HCT116 (cell line): ENCODE measurements at regions not wholly inside any gene's neighbourhood (a gene's known extent, or its start where the extent isn't known, plus 50 kb on each side); places are given as distances from the start of the nearest gene placed in this dataset.

Source experiments
- ATAC-seq: fragments of 200-7000 bp; cut with Tn5 transposase; 2 replicates; pipeline ENCODE4 v1.9.1; 2020; ENCODE audit warnings: mild to moderate bottlenecking, moderate library complexity
- BruUV-seq: library from RNA; stranded (reverse); fragments of 400-500 nt; replicated peaks from 2 replicates; lab custom pipeline; 2021; lab: Mats Ljungman, UMichigan
- CTCF ChIA-PET: fragments of 300-600 bp; sonication (Branson Sonifier 250); formaldehyde crosslinking; loops from one replicate; lab custom pipeline; 2021; ENCODE audit warnings: antibody characterized with exemption; lab: Charles Lee
- POLR2A ChIA-PET: fragments of 300-600, 350-600 bp; sonication (Branson Sonifier 250); formaldehyde crosslinking; loops from one replicate; lab custom pipeline; 2021; ENCODE audit warnings: antibody characterized with exemption; lab: Charles Lee
- RAD21 ChIA-PET, 2 experiments: fragments of 300-600 bp; sonication (Branson Sonifier 250); formaldehyde crosslinking; loops; one replicate each; lab custom pipeline; 2023; ENCODE audit warnings: low total read pairs in 2 of 2; ENCODE audit not compliant: uncharacterized antibody in 2 of 2, unreplicated experiment in 2 of 2, low non-redundant PET in 1 of 2; lab: Charles Lee
- DNase-seq: peaks from one replicate; pipeline ENCODE4 v3.0.0-alpha.2; 2010; ENCODE audit warnings: low read depth, low spot score
- H2AFZ ChIP-seq: fragments of 200-600 bp; shearing (Covaris generic), sonication (generic); 2 replicates; pipeline ENCODE4 v1.6.1; 2017; ENCODE audit warnings: low read depth, mixed run types, mixed read lengths, antibody characterized with exemption, low read length; ENCODE audit not compliant: poor library complexity, severe bottlenecking
- H3K27ac ChIP-seq: 2 replicates; pipeline ENCODE4 v1.5.1; 2012; ENCODE audit warnings: low read depth, low read length
- H3K27me3 ChIP-seq: fragments of 200-600 bp; sonication (generic); 2 replicates; pipeline ENCODE4 v1.6.1; 2016; ENCODE audit warnings: mixed run types, low read length, mixed read lengths; ENCODE audit not compliant: insufficient read depth
- H3K36me3 ChIP-seq, 2 experiments: fragments of 200-500 bp in 1 of 2; fragments of 200-600 bp in 1 of 2; sonication (Bioruptor generic) in 1 of 2; sonication (generic) in 1 of 2; 2 replicates each; pipeline versions ENCODE4 v1.5.1 to v1.6.1; 2014 to 2016; ENCODE audit warnings: low read length in 2 of 2, inconsistent platforms in 1 of 2, mixed read lengths in 1 of 2, mixed run types in 1 of 2; ENCODE audit not compliant: insufficient read depth in 2 of 2, control insufficient read depth in 1 of 2
- H3K4me1 ChIP-seq, 2 experiments: fragments of 200-600 bp in 1 of 2; sonication (generic) in 1 of 2; 2 replicates each; pipeline versions ENCODE4 v1.5.1 to v1.6.1; 2012 to 2017; ENCODE audit warnings: low read length in 2 of 2, inconsistent platforms in 1 of 2, mild to moderate bottlenecking in 1 of 2, mixed read lengths in 1 of 2, mixed run types in 1 of 2, moderate library complexity in 1 of 2; ENCODE audit not compliant: insufficient read depth in 2 of 2, control insufficient read depth in 1 of 2
- H3K4me2 ChIP-seq: fragments of 200-600 bp; sonication (generic); 2 replicates; pipeline ENCODE4 v1.6.1; 2017; ENCODE audit warnings: mixed run types, low read length, mixed read lengths
- H3K4me3 ChIP-seq, 2 experiments: fragments of 200-600 bp in 1 of 2; sonication (generic) in 1 of 2; replicated peaks in 1 of 2; 2 replicates each; pipeline ENCODE4 v1.5.1; 2011 to 2016; ENCODE audit warnings: low read length in 2 of 2, control low read depth in 1 of 2, low read depth in 1 of 2, mild to moderate bottlenecking in 1 of 2, mixed read lengths in 1 of 2, mixed run types in 1 of 2
- H3K79me2 ChIP-seq: fragments of 200-600 bp; sonication (generic); 2 replicates; pipeline ENCODE4 v1.6.1; 2017; ENCODE audit warnings: mild to moderate bottlenecking, mixed run types, low read length, moderate library complexity, mixed read lengths; ENCODE audit not compliant: insufficient read depth
- H3K9ac ChIP-seq: fragments of 200-600 bp; sonication (generic); 2 replicates; pipeline ENCODE4 v1.6.1; 2016; ENCODE audit warnings: low read length, mixed read lengths
- H3K9me2 ChIP-seq: fragments of 200-600 bp; sonication (generic), shearing (Covaris generic); 2 replicates; pipeline ENCODE4 v1.6.1; 2017; ENCODE audit warnings: mixed run types, mild to moderate bottlenecking, moderate library complexity; ENCODE audit not compliant: insufficient read depth
- H3K9me3 ChIP-seq, 2 experiments: fragments of 200-500 bp in 1 of 2; fragments of 200-600 bp in 1 of 2; sonication (Bioruptor generic) in 1 of 2; sonication (generic) in 1 of 2; 2 replicates each; pipeline ENCODE4 v1.6.1; 2014 to 2017; ENCODE audit warnings: low read length in 2 of 2, mixed read lengths in 2 of 2, inconsistent platforms in 1 of 2, low read depth in 1 of 2, mild to moderate bottlenecking in 1 of 2, mixed run types in 1 of 2, moderate library complexity in 1 of 2; ENCODE audit not compliant: control insufficient read depth in 1 of 2, insufficient read depth in 1 of 2
- H4K20me1 ChIP-seq: fragments of 200-600 bp; sonication (generic), shearing (Covaris generic); 2 replicates; pipeline ENCODE4 v1.6.1; 2017; ENCODE audit warnings: mixed run types, mild to moderate bottlenecking, moderate library complexity; ENCODE audit not compliant: insufficient read depth
- CEBPB ChIP-seq: IDR thresholded peaks from 2 replicates; pipeline ENCODE4 v1.6.1; 2012; ENCODE audit warnings: low read depth
- CTCF ChIP-seq, 3 experiments: fragments of 200-600 bp in 1 of 3; sonication (generic) in 1 of 3; IDR thresholded peaks in 2 of 3; conservative IDR thresholded peaks in 1 of 3; 2 replicates each; pipeline ENCODE4 v1.5.1; 2012 to 2017; ENCODE audit warnings: low read depth in 2 of 3, low read length in 2 of 3, antibody characterized with exemption in 1 of 3, borderline replicate concordance in 1 of 3, control low read depth in 1 of 3, mild to moderate bottlenecking in 1 of 3, mixed read lengths in 1 of 3, mixed run types in 1 of 3, moderate library complexity in 1 of 3; ENCODE audit not compliant: insufficient read depth in 1 of 3
- EZH2phosphoT487 ChIP-seq: fragments of 200-600 bp; IDR thresholded peaks from 2 replicates; pipeline ENCODE4 v1.6.1; 2018; ENCODE audit warnings: antibody characterized with exemption, borderline replicate concordance
- JUND ChIP-seq: IDR thresholded peaks from 2 replicates; pipeline ENCODE4 v1.6.1; 2012
- POLR2A ChIP-seq: IDR thresholded peaks from 2 replicates; pipeline ENCODE4 v1.7.0; 2011; ENCODE audit warnings: borderline replicate concordance; ENCODE audit not compliant: insufficient read depth, insufficient read length; ENCODE audit errors: extremely low read depth
- POLR2AphosphoS5 ChIP-seq: IDR thresholded peaks from 2 replicates; pipeline ENCODE4 v1.6.1; 2011; ENCODE audit warnings: mild to moderate bottlenecking, low read depth, low read length, moderate library complexity
- RAD21 ChIP-seq: IDR thresholded peaks from 2 replicates; pipeline ENCODE4 v1.6.1; 2012; ENCODE audit warnings: low read depth, mild to moderate bottlenecking
- SP1 ChIP-seq: IDR thresholded peaks from 2 replicates; pipeline ENCODE4 v1.6.1; 2012; ENCODE audit warnings: low read depth
- SRF ChIP-seq: IDR thresholded peaks from 2 replicates; pipeline ENCODE4 v1.6.1; 2012; ENCODE audit warnings: low read depth
- TCF7L2 ChIP-seq: IDR thresholded peaks from 2 replicates; pipeline ENCODE4 v1.7.0; 2011; ENCODE audit warnings: borderline replicate concordance, inconsistent platforms; ENCODE audit not compliant: insufficient read depth, insufficient read length; ENCODE audit errors: extremely low read depth
- ZFX ChIP-seq: fragments of 450-650 bp; IDR thresholded peaks from 2 replicates; pipeline ENCODE4 v1.6.1; 2017
- ZNF274 ChIP-seq: fragments of 200-500 bp; sonication (Bioruptor generic); IDR thresholded peaks from 2 replicates; pipeline ENCODE4 v1.6.1; 2014; ENCODE audit warnings: mild to moderate bottlenecking, low read depth, low read length, inconsistent platforms
- intact Hi-C: fragments of 100-400 bp; cut with micrococcal nuclease; formaldehyde crosslinking; loops from 2 replicates; pipeline ENCODE4 v1.10.0; 2022

DNA sequence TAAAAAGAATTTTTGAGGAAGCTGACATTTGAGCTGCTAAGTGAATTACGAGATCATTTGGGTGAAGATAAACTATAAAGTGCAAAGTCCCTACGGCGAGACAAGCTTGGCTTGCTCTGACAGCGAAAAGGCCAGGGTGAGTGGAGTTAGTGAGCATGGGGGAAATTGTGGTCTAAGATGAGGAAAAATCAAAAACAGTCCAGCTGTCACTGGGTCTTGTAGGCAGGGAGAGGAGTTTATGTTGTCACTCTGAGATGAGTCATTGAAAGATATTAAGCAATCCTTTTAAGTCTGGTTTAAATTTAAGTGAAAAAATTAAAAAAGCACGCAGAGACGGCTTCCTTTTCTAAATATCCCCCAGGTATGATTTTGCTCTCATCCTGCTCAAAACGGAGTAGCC, 601.9 kb downstream of the MRPL39 start:
- no TSS peak for BruUV-seq
- no peak overlapping the region for H3K27ac ChIP-seq
- ChIA-PET POLR2A (no interaction called here), CTCF (no interaction called here), RAD21 (no interaction called here)
- H3K9me2 ChIP-seq = no peaks in the 10 kb centered on the region
- no peak for DNase-seq
- H3K79me2 ChIP-seq = no peaks in the 10 kb centered on the region
- no peaks in the 10 kb centered on the region for H3K27me3 ChIP-seq
- H3K4me3 ChIP-seq = no peak overlapping the region
- H3K9me3 ChIP-seq = peaks cover 9 to 24% of the 10 kb centered on the region in 2 experiments; a peak in 2 of 4 replicates
- no peak for TF ChIP-seq CEBPB
- no peak for TF ChIP-seq RAD21
- TF ChIP-seq EZH2phosphoT487 = no peak
- no peak for TF ChIP-seq POLR2A
- TF ChIP-seq POLR2AphosphoS5 = no peak
- no peak for TF ChIP-seq TCF7L2
- H3K4me1 ChIP-seq = no peaks in the 10 kb centered on the region
- H3K9ac ChIP-seq = no peak overlapping the region
- intact Hi-C loops = no loop called here
- H3K4me2 ChIP-seq = no peak overlapping the region
- no peak for ATAC-seq
- H2AFZ ChIP-seq = no peak overlapping the region
- H4K20me1 ChIP-seq = no peaks in the 10 kb centered on the region
- no peaks in the 10 kb centered on the region for H3K36me3 ChIP-seq

DNA sequence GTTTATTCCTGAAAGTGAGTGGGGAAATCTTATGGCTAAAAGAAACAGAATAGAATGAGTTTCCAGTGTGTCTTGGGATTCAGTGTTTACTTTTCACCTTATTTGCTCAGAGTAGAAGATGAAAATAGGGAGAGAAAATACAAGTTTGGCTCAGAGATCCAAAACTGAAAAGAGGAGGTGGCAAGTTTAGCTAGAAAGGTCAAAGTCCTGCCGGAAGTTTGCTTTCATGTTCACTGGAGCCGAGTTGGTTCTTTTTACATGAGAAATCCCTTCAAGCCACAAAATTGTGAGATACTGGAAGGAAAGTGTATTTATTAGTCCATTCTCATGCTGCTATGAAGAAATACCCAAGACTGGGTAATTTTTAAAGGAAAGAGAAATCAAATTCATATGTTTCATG, 604.6 kb downstream of the MRPL39 start:
- POLR2A ChIA-PET = no interaction called here
- CTCF ChIA-PET = no interaction called here
- DNase-seq (no peak), ATAC-seq (no peak)
- no peak overlapping the region for H2AFZ ChIP-seq
- no peaks in the 10 kb centered on the region for H3K4me1 ChIP-seq
- intact Hi-C loops = no loop called here
- no peaks in the 10 kb centered on the region for H3K79me2 ChIP-seq
- H3K27me3 ChIP-seq = no peaks in the 10 kb centered on the region
- no peak for TF ChIP-seq ZNF274
- no peak for TF ChIP-seq RAD21
- no peak for TF ChIP-seq ZFX
- TF ChIP-seq CTCF (IDR thresholded peaks at IDR 0.05 in 2 of 3, conservative IDR thresholded peaks at IDR 0.05 in 1 of 3; ENCODE audit: borderline replicate concordance in 1 of 3, insufficient read depth in 1 of 3, low read depth in 2 of 3, low read length in 2 of 3) = no peak
- TF ChIP-seq JUND = no peak
- TF ChIP-seq SRF = no peak
- no peak for TF ChIP-seq SP1
- no peak for TF ChIP-seq TCF7L2
- no peak overlapping the region for H3K4me3 ChIP-seq
- no peaks in the 10 kb centered on the region for H3K9me2 ChIP-seq
- peaks cover 11 to 21% of the 10 kb centered on the region in 2 experiments; a peak in 2 of 4 replicates for H3K9me3 ChIP-seq
- H3K36me3 ChIP-seq = no peaks in the 10 kb centered on the region
- RAD21 ChIA-PET = no interaction called here
- H3K9ac ChIP-seq = no peak overlapping the region
- H3K4me2 ChIP-seq = no peak overlapping the region
- H3K27ac ChIP-seq = no peak overlapping the region
- no TSS peak for BruUV-seq
- no peaks in the 10 kb centered on the region for H4K20me1 ChIP-seq
